Activated T-helper 2 cell treated with anti-CD3 and anti-CD28 coated beads, Interferon-gamma antibody, Interleukin-2, Interleukin-4, amounts not matched to agents 10 μg/mL and 5 μg/mL and 100 μg/mL, durations not matched to agents 14 hours and 24 hours and 36 hours (primary cell): ENCODE measurements at regions not wholly inside any gene's neighbourhood (a gene's known extent, or its start where the extent isn't known, plus 50 kb on each side); places are given as distances from the start of the nearest gene placed in this dataset.
"Not testable (repeated sequence)": the region's sequence is repeated elsewhere in the genome, so short reads cannot be mapped to it uniquely, and the experiment has no call there.

Experiments
- DNase-seq: peaks from one replicate; pipeline ENCODE4 v3.0.0; 2021; ENCODE audit warnings: low spot score
- H3K27ac Mint-ChIP-seq: one replicate; pipeline ENCODE4 v1.8.0; 2021; ENCODE audit warnings: mixed read lengths
- H3K27me3 Mint-ChIP-seq: one replicate; pipeline ENCODE4 v1.8.0; 2021; ENCODE audit warnings: low read depth, mixed read lengths
- H3K36me3 Mint-ChIP-seq: one replicate; pipeline ENCODE4 v1.8.0; 2021; ENCODE audit warnings: low read depth, mixed read lengths
- H3K4me1 Mint-ChIP-seq: one replicate; pipeline ENCODE4 v1.8.0; 2021; ENCODE audit warnings: low read depth, mixed read lengths
- H3K4me3 Mint-ChIP-seq: one replicate; pipeline ENCODE4 v1.8.0; 2021; ENCODE audit warnings: low read depth, mild to moderate bottlenecking, moderate library complexity, mixed read lengths
- H3K9me3 Mint-ChIP-seq: one replicate; pipeline ENCODE4 v1.8.0; 2021; ENCODE audit warnings: mixed read lengths
- intact Hi-C: fragments of 100-400 bp; cut with micrococcal nuclease; formaldehyde crosslinking; loops from one replicate; pipeline ENCODE4 v1.15.1; 2023

- Mint-ChIP-seq H3K4me3 (no peak overlapping the region), H3K9me3 (no peaks in the 10 kb centered on the region), H3K4me1 (no peaks in the 10 kb centered on the region), H3K27me3 (no peaks in the 10 kb centered on the region), H3K36me3 (no peaks in the 10 kb centered on the region), H3K27ac (no peak overlapping the region)
- no peak for DNase-seq
- intact Hi-C loops, result no loop called here
These were observed 1283.5 kb upstream of the TENM4 start for GRCh38 chr11:80724366-80724765.

GRCh38 chr11:80722629-80723028 is 1281.8 kb upstream of the TENM4 start:
- Mint-ChIP-seq H3K36me3 (no peaks in the 10 kb centered on the region), H3K9me3 (no peaks in the 10 kb centered on the region), H3K4me1 (no peaks in the 10 kb centered on the region), H3K27ac (no peak overlapping the region), H3K4me3 (no peak overlapping the region), H3K27me3 (no peaks in the 10 kb centered on the region)
- intact Hi-C loops, result no loop called here
- DNase-seq, result no peak

- Mint-ChIP-seq H3K27me3 (no peaks in the 10 kb centered on the region), H3K4me1 (no peaks in the 10 kb centered on the region), H3K27ac (no peak overlapping the region), H3K36me3 (no peaks in the 10 kb centered on the region), H3K4me3 (no peak overlapping the region), H3K9me3 (no peaks in the 10 kb centered on the region)
- intact Hi-C loops, result no loop called here
- DNase-seq, result no peak
These were observed 1279.5 kb upstream of the TENM4 start for GRCh38 chr11:80720295-80720694.

GRCh38 chr11:80719292-80719646 is 1278.4 kb upstream of the TENM4 start:
- Mint-ChIP-seq H3K27ac (no peak overlapping the region), H3K36me3 (no peaks in the 10 kb centered on the region), H3K4me3 (no peak overlapping the region), H3K4me1 (no peaks in the 10 kb centered on the region), H3K9me3 (no peaks in the 10 kb centered on the region), H3K27me3 (no peaks in the 10 kb centered on the region)
- no peak for DNase-seq
- intact Hi-C loops, result no loop called here

GRCh38 chr11:80718611-80719291 is 1277.9 kb upstream of the TENM4 start:
- DNase-seq, result no peak
- H3K27me3 Mint-ChIP-seq, result no peaks in the 10 kb centered on the region
- no peak overlapping the region for H3K27ac Mint-ChIP-seq
- no peaks in the 10 kb centered on the region for H3K9me3 Mint-ChIP-seq
- intact Hi-C loops, result no loop called here
- H3K36me3 Mint-ChIP-seq, result no peaks in the 10 kb centered on the region
- no peaks in the 10 kb centered on the region for H3K4me1 Mint-ChIP-seq
- no peak overlapping the region for H3K4me3 Mint-ChIP-seq

- Mint-ChIP-seq H3K9me3 (peaks cover 23% of the 10 kb centered on the region), H3K4me3 (no peak overlapping the region), H3K4me1 (no peaks in the 10 kb centered on the region), H3K36me3 (no peaks in the 10 kb centered on the region), H3K27ac (no peak overlapping the region), H3K27me3 (no peaks in the 10 kb centered on the region)
- DNase-seq, result no peak
- intact Hi-C loops, result no loop called here
These were observed 1261.4 kb upstream of the TENM4 start for GRCh38 chr11:80702264-80702663.

- no peaks in the 10 kb centered on the region for H3K36me3 Mint-ChIP-seq
- peaks cover 18% of the 10 kb centered on the region for H3K9me3 Mint-ChIP-seq
- no peak overlapping the region for H3K27ac Mint-ChIP-seq
- intact Hi-C loops, result no loop called here
- no peaks in the 10 kb centered on the region for H3K4me1 Mint-ChIP-seq
- no peaks in the 10 kb centered on the region for H3K27me3 Mint-ChIP-seq
- H3K4me3 Mint-ChIP-seq, result no peak overlapping the region
- DNase-seq, result no peak
These were observed 1259.6 kb upstream of the TENM4 start for GRCh38 chr11:80700386-80700785.

GRCh38 chr11:80699406-80700177 is 1258.8 kb upstream of the TENM4 start:
- intact Hi-C loops, DNase-seq, H3K4me1 Mint-ChIP-seq, H3K4me3 Mint-ChIP-seq, H3K36me3 Mint-ChIP-seq, H3K27me3 Mint-ChIP-seq, H3K27ac Mint-ChIP-seq: not testable (repeated sequence)
- peaks cover 14% of the 10 kb centered on the region for H3K9me3 Mint-ChIP-seq

GRCh38 chr11:80698637-80699036 is 1257.8 kb upstream of the TENM4 start:
- DNase-seq, result no peak
- Mint-ChIP-seq H3K4me3 (no peak overlapping the region), H3K9me3 (peaks cover 14% of the 10 kb centered on the region), H3K36me3 (no peaks in the 10 kb centered on the region), H3K27ac (no peak overlapping the region), H3K4me1 (no peaks in the 10 kb centered on the region), H3K27me3 (no peaks in the 10 kb centered on the region)
- intact Hi-C loops, result no loop called here

GRCh38 chr11:80694385-80694784 is 1253.6 kb upstream of the TENM4 start:
- Mint-ChIP-seq H3K27ac (no peak overlapping the region), H3K4me1 (no peaks in the 10 kb centered on the region), H3K27me3 (no peaks in the 10 kb centered on the region), H3K4me3 (no peak overlapping the region), H3K36me3 (no peaks in the 10 kb centered on the region), H3K9me3 (peaks cover 4% of the 10 kb centered on the region)
- no peak for DNase-seq
- intact Hi-C loops, result no loop called here

- no peaks in the 10 kb centered on the region for H3K36me3 Mint-ChIP-seq
- no peaks in the 10 kb centered on the region for H3K4me1 Mint-ChIP-seq
- H3K27me3 Mint-ChIP-seq, result no peaks in the 10 kb centered on the region
- no peak for DNase-seq
- no peak overlapping the region for H3K4me3 Mint-ChIP-seq
- no peak overlapping the region for H3K27ac Mint-ChIP-seq
- intact Hi-C loops, result no loop called here
- peaks cover 17% of the 10 kb centered on the region for H3K9me3 Mint-ChIP-seq
These were observed 1247.1 kb upstream of the TENM4 start for GRCh38 chr11:80687941-80688340.

- Mint-ChIP-seq H3K9me3 (peaks cover 17% of the 10 kb centered on the region), H3K4me1 (no peaks in the 10 kb centered on the region), H3K27ac (no peak overlapping the region), H3K4me3 (no peak overlapping the region), H3K27me3 (no peaks in the 10 kb centered on the region), H3K36me3 (no peaks in the 10 kb centered on the region)
- no peak for DNase-seq
- intact Hi-C loops, result no loop called here
These were observed 1246.1 kb upstream of the TENM4 start for GRCh38 chr11:80686889-80687288.

GRCh38 chr11:80673566-80673965 is 1232.7 kb upstream of the TENM4 start:
- H3K27me3 Mint-ChIP-seq, result no peaks in the 10 kb centered on the region
- H3K4me3 Mint-ChIP-seq, result no peak overlapping the region
- no peaks in the 10 kb centered on the region for H3K36me3 Mint-ChIP-seq
- no peak for DNase-seq
- no peak overlapping the region for H3K27ac Mint-ChIP-seq
- H3K9me3 Mint-ChIP-seq, result peaks cover 17% of the 10 kb centered on the region
- intact Hi-C loops, result no loop called here
- H3K4me1 Mint-ChIP-seq, result no peaks in the 10 kb centered on the region
